AG10803 (cell line): ENCODE measurements at regions not wholly inside any gene's neighbourhood (a gene's known extent, or its start where the extent isn't known, plus 50 kb on each side); places are given as distances from the start of the nearest gene placed in this dataset.

ENCODE experiments used
- DNase-seq: peaks from one replicate; pipeline ENCODE4 v3.0.0; 2010; ENCODE audit warnings: low read depth
- H3K4me3 ChIP-seq: 2 replicates; pipeline ENCODE4 v1.5.1; 2011; ENCODE audit warnings: mild to moderate bottlenecking, low read length, control low read depth
- CTCF ChIP-seq: conservative IDR thresholded peaks from 2 replicates; pipeline ENCODE4 v1.5.1; 2011; ENCODE audit warnings: mild to moderate bottlenecking, low read length, control low read depth, inconsistent platforms

- no peak for TF ChIP-seq CTCF
- DNase-seq = no peak
- no peak overlapping the region for H3K4me3 ChIP-seq
Measured at GRCh38 chr5:51201708-51202107, 181.5 kb upstream of the ISL1 start.

- DNase-seq = no peak
- TF ChIP-seq CTCF = no peak
- H3K4me3 ChIP-seq = no peak overlapping the region
Measured at GRCh38 chr5:51202161-51202560, 181.1 kb upstream of the ISL1 start.

- no peak for TF ChIP-seq CTCF
- no peak for DNase-seq
- H3K4me3 ChIP-seq = no peak overlapping the region
Measured at GRCh38 chr5:51203598-51203997, 179.7 kb upstream of the ISL1 start.

GRCh38 chr5:51208296-51208695, 175.0 kb upstream of the ISL1 start:
- no peak for DNase-seq
- no peak for TF ChIP-seq CTCF
- no peak overlapping the region for H3K4me3 ChIP-seq

- no peak overlapping the region for H3K4me3 ChIP-seq
- no peak for TF ChIP-seq CTCF
- no peak for DNase-seq
Measured at GRCh38 chr5:51214746-51215145, 168.5 kb upstream of the ISL1 start.

GRCh38 chr5:51225789-51226742, 157.2 kb upstream of the ISL1 start:
- TF ChIP-seq CTCF = no peak
- H3K4me3 ChIP-seq = no peak overlapping the region
- no peak for DNase-seq

DNA sequence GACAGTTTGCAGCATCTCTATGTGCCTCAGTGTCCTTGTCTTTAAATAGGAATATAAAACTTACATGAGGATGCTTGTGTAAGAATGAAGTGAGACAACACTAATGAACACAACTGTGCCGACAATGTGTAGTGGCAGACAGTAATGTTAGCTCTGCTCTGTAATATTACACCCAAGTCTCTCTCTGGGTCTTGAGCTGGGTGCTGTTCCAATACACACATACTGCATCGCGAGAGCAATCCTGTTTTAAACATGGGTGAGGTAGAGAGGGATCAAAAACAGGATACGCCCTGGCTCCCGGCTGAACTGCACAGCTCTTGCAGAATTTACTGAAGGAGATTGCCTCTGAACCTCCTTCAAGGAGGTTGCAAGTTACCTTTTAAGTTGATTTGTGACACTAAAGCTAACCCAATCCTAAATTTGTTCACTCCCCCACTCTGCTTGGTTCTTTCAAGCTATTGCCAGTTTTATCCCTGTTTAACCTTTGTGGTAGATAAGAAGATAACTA, 155.2 kb upstream of the ISL1 start:
- H3K4me3 ChIP-seq = no peak overlapping the region
- no peak for TF ChIP-seq CTCF
- no peak for DNase-seq
